Caki2 (cell line): ENCODE measurements at regions not wholly inside any gene's neighbourhood (a gene's known extent, or its start where the extent isn't known, plus 50 kb on each side); places are given as distances from the start of the nearest gene placed in this dataset.

Experiments
- DNase-seq: peaks from one replicate; pipeline ENCODE4 v3.0.0-alpha.2; 2015; ENCODE audit warnings: low read depth
- in situ Hi-C: cut with HindIII; loops from 2 replicates; pipeline ENCODE4 v1.10.0; 2016; ENCODE audit warnings: low sequenced_read_pairs, low pct_unique_long_range_greater_than_20kb, mixed read lengths

- in situ Hi-C loops, result no loop called here
- no peak for DNase-seq
Measured at GRCh38 chr12:91954747-91955146, 190.9 kb downstream of the BTG1 start.

GRCh38 chr12:91954326-91954725 is 191.3 kb downstream of the BTG1 start:
- no peak for DNase-seq
- in situ Hi-C loops, result no loop called here

- DNase-seq, result peak; percentile 8
- in situ Hi-C loops, result no loop called here
Measured at GRCh38 chr12:91952916-91953315, 192.7 kb downstream of the BTG1 start.

GRCh38 chr12:91951571-91951970 is 194.1 kb downstream of the BTG1 start:
- DNase-seq, result no peak
- in situ Hi-C loops, result no loop called here

GRCh38 chr12:91948504-91948903 is 197.1 kb downstream of the BTG1 start:
- no peak for DNase-seq
- in situ Hi-C loops, result no loop called here

- DNase-seq, result no peak
- in situ Hi-C loops, result no loop called here
Measured at GRCh38 chr12:91947459-91947858, 198.2 kb downstream of the BTG1 start.

GRCh38 chr12:91944637-91945036 is 201.0 kb downstream of the BTG1 start:
- in situ Hi-C loops, result no loop called here
- DNase-seq, result no peak

GRCh38 chr12:91940826-91941570 is 204.6 kb downstream of the BTG1 start:
- no peak for DNase-seq
- in situ Hi-C loops, result no loop called here

- no peak for DNase-seq
- in situ Hi-C loops, result no loop called here
Measured at GRCh38 chr12:91940322-91940721, 205.3 kb downstream of the BTG1 start.

GRCh38 chr12:91937706-91938105 is 207.9 kb downstream of the BTG1 start:
- in situ Hi-C loops, result no loop called here
- DNase-seq, result no peak

GRCh38 chr12:91937009-91937408 is 208.6 kb downstream of the BTG1 start:
- in situ Hi-C loops, result no loop called here
- no peak for DNase-seq

- in situ Hi-C loops, result no loop called here
- no peak for DNase-seq
Measured at GRCh38 chr12:91935296-91935695, 210.3 kb downstream of the BTG1 start.

GRCh38 chr12:91931111-91931510 is 214.5 kb downstream of the BTG1 start:
- DNase-seq, result no peak
- in situ Hi-C loops, result no loop called here

GRCh38 chr12:91928501-91928900 is 217.1 kb downstream of the BTG1 start:
- DNase-seq, result no peak
- in situ Hi-C loops, result no loop called here

GRCh38 chr12:91926848-91927247 is 218.8 kb downstream of the BTG1 start:
- in situ Hi-C loops, result no loop called here
- DNase-seq, result peak; percentile 44

- in situ Hi-C loops, result no loop called here
- DNase-seq, result no peak
Measured at GRCh38 chr12:91924827-91925226, 220.8 kb downstream of the BTG1 start.

- no peak for DNase-seq
- in situ Hi-C loops, result no loop called here
Measured at GRCh38 chr12:91923864-91924263, 221.8 kb downstream of the BTG1 start.

- in situ Hi-C loops, result no loop called here
- no peak for DNase-seq
Measured at GRCh38 chr12:91922674-91923073, 223.0 kb downstream of the BTG1 start.

GRCh38 chr12:91922139-91922538 is 223.5 kb downstream of the BTG1 start:
- in situ Hi-C loops, result no loop called here
- DNase-seq, result no peak

- DNase-seq, result no peak
- in situ Hi-C loops, result no loop called here
Measured at GRCh38 chr12:91921555-91921954, 224.1 kb downstream of the BTG1 start.
